Liver (tissue), 3 donors: ENCODE measurements at regions not wholly inside any gene's neighbourhood (a gene's known extent, or its start where the extent isn't known, plus 50 kb on each side); places are given as distances from the start of the nearest gene placed in this dataset.

ENCODE experiments used
- EGR1 ChIP-seq, 2 donors: IDR thresholded peaks; 2 replicates each; pipeline ENCODE4 v1.6.1; 2016 to 2018; ENCODE audit warnings: antibody characterized with exemption in 2 of 2, low read depth in 2 of 2
- FOXA1 ChIP-seq: IDR thresholded peaks from 2 replicates; pipeline ENCODE4 v1.6.1; 2016; ENCODE audit warnings: antibody characterized with exemption
- GABPA ChIP-seq, 2 donors: IDR thresholded peaks in 1 of 2; conservative IDR thresholded peaks in 1 of 2; 2 replicates each; pipeline ENCODE4 v1.6.1; 2016; ENCODE audit warnings: antibody characterized with exemption in 2 of 2, mild to moderate bottlenecking in 1 of 2, moderate library complexity in 1 of 2
- TF ChIP-seq, protein P1 (sequence below): fragments of 150-350 bp; IDR thresholded peaks from 2 replicates; pipeline ENCODE4 v1.5.1; 2017; ENCODE audit warnings: improper control_type of control experiment, low read depth, low read length; ENCODE audit not compliant: missing input control
- TF ChIP-seq, protein P2 (sequence below): IDR thresholded peaks from 2 replicates; pipeline ENCODE4 v1.6.1; 2016; ENCODE audit warnings: antibody characterized with exemption
- donor health status: healthy.
- donor health status: healthy.

DNA sequence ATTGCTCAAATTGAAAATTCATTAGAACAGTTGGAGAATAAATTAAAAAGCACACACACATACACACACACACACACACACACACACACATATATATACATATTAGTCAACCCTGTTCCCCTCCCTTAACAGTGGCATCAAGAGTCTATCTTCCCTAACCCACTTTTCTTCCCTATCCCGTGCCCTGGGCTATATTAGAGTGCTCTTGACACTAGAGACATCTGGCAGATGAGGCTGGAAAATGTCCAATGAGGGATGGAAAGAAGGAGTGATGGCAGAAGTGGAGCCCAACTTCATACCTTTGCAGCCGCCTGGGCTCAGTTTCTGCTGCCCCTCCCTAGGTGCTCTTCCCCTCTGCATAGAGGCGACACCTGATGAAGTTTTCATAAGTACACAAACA, 172.4 kb upstream of the NUDT4 start:
- TF ChIP-seq GABPA (IDR thresholded peaks at IDR 0.05 in 1 of 2, conservative IDR thresholded peaks at IDR 0.05 in 1 of 2) (no peak), EGR1 (IDR thresholded peaks at IDR 0.05; ENCODE audit: low read depth in 2 of 2) (no peak), FOXA1 (no peak)
- TF ChIP-seq, protein P1, sequence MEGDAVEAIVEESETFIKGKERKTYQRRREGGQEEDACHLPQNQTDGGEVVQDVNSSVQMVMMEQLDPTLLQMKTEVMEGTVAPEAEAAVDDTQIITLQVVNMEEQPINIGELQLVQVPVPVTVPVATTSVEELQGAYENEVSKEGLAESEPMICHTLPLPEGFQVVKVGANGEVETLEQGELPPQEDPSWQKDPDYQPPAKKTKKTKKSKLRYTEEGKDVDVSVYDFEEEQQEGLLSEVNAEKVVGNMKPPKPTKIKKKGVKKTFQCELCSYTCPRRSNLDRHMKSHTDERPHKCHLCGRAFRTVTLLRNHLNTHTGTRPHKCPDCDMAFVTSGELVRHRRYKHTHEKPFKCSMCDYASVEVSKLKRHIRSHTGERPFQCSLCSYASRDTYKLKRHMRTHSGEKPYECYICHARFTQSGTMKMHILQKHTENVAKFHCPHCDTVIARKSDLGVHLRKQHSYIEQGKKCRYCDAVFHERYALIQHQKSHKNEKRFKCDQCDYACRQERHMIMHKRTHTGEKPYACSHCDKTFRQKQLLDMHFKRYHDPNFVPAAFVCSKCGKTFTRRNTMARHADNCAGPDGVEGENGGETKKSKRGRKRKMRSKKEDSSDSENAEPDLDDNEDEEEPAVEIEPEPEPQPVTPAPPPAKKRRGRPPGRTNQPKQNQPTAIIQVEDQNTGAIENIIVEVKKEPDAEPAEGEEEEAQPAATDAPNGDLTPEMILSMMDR: no peak
- TF ChIP-seq, protein P2, sequence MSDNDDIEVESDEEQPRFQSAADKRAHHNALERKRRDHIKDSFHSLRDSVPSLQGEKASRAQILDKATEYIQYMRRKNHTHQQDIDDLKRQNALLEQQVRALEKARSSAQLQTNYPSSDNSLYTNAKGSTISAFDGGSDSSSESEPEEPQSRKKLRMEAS: no peak
